Muscle of arm (tissue), 1 donor: ENCODE measurements at regions not wholly inside any gene's neighbourhood (a gene's known extent, or its start where the extent isn't known, plus 50 kb on each side); places are given as distances from the start of the nearest gene placed in this dataset.

Source experiments
- DNase-seq: peaks from one replicate; pipeline ENCODE4 v3.0.0-alpha.2; 2013

- DNase-seq, result no peak
Observed at GRCh38 chr16:5480431-5481195, 383.0 kb upstream of the EEF2KMT start.

GRCh38 chr16:5479926-5480325, 382.3 kb upstream of the EEF2KMT start:
- DNase-seq, result no peak

GRCh38 chr16:5478036-5478435, 380.4 kb upstream of the EEF2KMT start:
- DNase-seq, result peak; percentile 22

GRCh38 chr16:5477251-5477650, 379.7 kb upstream of the EEF2KMT start:
- no peak for DNase-seq

GRCh38 chr16:5472552-5472951, 375.0 kb upstream of the EEF2KMT start:
- no peak for DNase-seq

- DNase-seq, result no peak
Observed at GRCh38 chr16:5468488-5468887, 370.9 kb upstream of the EEF2KMT start.

- DNase-seq, result no peak
Observed at GRCh38 chr16:5467552-5467951, 370.0 kb upstream of the EEF2KMT start.

- no peak for DNase-seq
Observed at GRCh38 chr16:5466551-5466950, 369.0 kb upstream of the EEF2KMT start.

- no peak for DNase-seq
Observed at GRCh38 chr16:5465714-5466113, 368.1 kb upstream of the EEF2KMT start.

- DNase-seq, result no peak
Observed at GRCh38 chr16:5463820-5464219, 366.2 kb upstream of the EEF2KMT start.

- no peak for DNase-seq
Observed at GRCh38 chr16:5461574-5461973, 364.0 kb upstream of the EEF2KMT start.

- no peak for DNase-seq
Observed at GRCh38 chr16:5461141-5461540, 363.5 kb upstream of the EEF2KMT start.

GRCh38 chr16:5460701-5461100, 363.1 kb upstream of the EEF2KMT start:
- DNase-seq, result no peak

GRCh38 chr16:5459863-5460262, 362.3 kb upstream of the EEF2KMT start:
- DNase-seq, result no peak

- no peak for DNase-seq
Observed at GRCh38 chr16:5455110-5455509, 357.5 kb upstream of the EEF2KMT start.

GRCh38 chr16:5454349-5454748, 356.8 kb upstream of the EEF2KMT start:
- no peak for DNase-seq

GRCh38 chr16:5451641-5452040, 354.0 kb upstream of the EEF2KMT start:
- no peak for DNase-seq

- DNase-seq, result no peak
Observed at GRCh38 chr16:5450409-5451104, 353.0 kb upstream of the EEF2KMT start.

- DNase-seq, result no peak
Observed at GRCh38 chr16:5449901-5450300, 352.3 kb upstream of the EEF2KMT start.

- no peak for DNase-seq
Observed at GRCh38 chr16:5448798-5449197, 351.2 kb upstream of the EEF2KMT start.

GRCh38 chr16:5447734-5448133, 350.1 kb upstream of the EEF2KMT start:
- no peak for DNase-seq

GRCh38 chr16:5446623-5447240, 349.1 kb upstream of the EEF2KMT start:
- DNase-seq, result no peak

GRCh38 chr16:5444189-5444588, 346.6 kb upstream of the EEF2KMT start:
- DNase-seq, result no peak
